GM19035 (cell line): ENCODE measurements at regions not wholly inside any gene's neighbourhood (a gene's known extent, or its start where the extent isn't known, plus 50 kb on each side); places are given as distances from the start of the nearest gene placed in this dataset.

Experiments
- ATAC-seq: cut with Tn5 transposase; IDR thresholded peaks from one replicate; pipeline ENCODE4 v1.9.1; 2021; ENCODE audit not compliant: unreplicated experiment

DNA sequence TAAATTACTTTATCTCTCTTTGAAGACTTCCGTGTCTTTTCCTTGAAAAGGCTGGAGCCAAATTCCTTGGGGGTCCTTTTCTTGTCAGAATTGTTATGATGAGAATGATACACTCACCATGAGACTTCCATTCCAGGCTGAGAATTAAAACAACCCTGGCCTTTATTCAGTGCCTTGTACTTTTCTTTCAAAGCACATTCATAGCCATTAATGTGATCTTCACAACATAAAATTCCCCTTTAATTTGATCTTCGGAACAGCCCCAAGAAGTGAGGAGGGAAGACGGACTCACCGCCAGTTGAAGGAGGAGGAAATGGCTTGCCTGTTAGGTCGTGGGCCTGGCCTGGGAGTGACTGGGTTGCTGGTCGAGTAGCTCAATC lies 127.3 kb downstream of the DDX1 start:
- no peak for ATAC-seq

DNA sequence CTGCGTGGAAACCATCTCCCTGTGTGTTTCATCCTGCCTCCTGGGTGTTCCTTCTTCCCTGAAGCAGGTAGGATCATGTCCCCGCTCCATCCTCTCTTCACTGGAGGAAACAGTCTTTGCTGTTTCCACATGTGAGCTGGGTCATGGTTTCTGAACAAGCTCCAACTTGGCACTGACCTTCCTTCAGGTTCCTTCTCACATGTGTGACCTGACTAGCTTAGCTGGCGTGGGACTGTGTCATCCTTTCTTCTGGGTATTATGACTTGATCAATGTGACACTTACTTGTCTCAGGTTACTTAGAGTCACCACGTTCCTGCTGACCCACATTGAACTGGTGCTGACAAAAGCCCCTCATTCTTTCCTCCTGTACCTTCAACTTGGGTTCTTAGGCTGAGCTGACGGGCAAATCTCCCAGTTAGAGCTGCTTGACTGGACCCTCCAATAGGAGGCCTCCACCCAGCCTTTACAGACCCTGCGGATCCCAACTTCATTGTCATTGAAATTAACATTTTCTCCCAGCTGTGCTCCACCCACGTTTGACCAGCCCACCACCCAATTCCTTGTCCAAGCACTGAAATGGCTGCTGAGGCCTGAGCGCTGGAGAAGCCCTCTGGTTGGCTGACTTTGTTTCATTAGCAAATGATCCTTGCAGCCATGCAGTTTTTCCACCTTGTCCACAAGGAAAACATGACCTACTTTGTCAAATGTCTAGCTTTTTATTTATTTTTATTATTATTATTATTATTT lies 128.1 kb downstream of the DDX1 start:
- ATAC-seq = no peak

DNA sequence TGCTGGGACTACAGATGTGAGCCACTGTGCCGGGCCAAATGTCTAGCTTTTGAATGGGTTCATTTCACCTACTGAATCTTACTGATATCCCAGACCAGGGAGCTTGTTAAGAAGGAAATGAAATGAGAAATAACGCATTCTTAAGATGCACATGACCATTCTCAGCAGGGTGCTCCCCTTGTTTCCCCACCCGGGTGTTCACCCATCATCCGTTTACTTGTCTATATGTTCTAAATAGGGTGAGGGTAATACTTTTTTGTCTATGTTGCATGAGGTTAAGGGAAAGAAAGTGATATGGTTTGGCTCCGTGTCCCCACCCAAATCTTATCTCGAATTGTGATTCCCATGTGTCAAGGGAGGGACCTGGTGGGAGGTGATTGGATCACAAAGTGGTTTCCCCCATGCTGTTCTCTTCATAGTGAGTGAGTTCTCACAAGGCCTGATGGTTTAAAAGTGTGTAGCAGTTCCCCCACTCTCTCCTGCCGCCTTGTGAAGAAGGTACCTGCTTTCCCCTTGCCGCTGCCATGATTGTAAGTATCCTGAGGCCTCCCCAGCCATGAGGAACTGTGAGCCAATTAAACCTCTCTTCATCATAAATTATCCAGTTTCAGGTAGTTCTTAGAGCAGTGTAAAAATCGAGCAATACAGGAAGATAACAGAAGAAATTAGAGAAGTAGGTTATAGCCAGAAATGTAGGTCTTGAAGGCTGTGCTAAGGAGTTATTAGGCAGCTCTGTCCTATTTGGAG lies 129.1 kb downstream of the DDX1 start:
- no peak for ATAC-seq

DNA sequence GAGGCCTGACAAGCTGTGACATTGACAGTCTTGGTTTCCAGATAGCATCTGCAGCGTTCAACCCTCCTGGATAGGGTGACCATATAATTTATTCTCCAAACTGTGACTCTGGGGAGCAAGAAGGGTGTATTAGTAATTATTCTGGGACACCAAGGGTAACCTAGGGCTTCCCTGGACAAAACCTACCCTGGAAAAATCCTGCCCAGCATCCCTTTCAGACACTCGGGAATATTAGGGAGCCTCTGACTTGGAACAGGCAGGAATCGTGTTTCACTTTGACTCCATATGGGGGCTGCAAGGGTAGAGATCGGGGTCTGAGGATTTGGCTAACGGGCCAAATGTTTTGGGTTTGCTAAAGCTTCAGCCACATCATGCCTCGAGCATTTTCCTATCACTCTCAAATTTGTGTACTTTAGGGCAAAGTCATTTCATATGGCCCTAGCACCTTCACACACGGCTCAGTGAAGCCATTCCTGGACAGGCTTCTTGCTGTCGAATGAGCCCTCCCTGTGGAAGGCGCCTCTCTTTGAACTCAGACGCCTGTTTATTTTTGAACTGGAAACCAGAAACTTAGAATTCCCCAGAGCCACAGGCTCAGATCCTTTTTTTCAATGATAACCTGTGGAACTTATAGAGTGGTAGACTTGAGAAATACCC lies 129.9 kb downstream of the DDX1 start:
- ATAC-seq = no peak

DNA sequence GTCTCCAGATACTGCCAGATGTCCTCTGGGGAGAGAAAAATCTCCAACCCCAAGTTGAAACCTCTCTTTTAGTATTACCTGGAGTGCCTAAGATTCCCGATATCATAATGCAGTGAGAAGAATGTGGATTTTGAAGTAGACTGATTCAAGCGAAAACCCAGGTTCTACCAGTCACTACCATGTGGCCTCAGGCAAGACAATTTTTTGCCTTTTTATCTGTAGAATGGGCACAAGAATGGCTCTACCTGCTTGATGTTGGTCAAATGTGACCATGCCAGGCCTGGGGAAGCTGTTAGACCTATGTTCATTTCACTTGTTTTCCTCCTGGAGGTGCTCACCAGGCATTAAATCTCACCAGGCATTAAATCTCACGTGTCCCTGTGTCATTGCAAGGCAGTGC lies 131.3 kb downstream of the DDX1 start:
- ATAC-seq = no peak

DNA sequence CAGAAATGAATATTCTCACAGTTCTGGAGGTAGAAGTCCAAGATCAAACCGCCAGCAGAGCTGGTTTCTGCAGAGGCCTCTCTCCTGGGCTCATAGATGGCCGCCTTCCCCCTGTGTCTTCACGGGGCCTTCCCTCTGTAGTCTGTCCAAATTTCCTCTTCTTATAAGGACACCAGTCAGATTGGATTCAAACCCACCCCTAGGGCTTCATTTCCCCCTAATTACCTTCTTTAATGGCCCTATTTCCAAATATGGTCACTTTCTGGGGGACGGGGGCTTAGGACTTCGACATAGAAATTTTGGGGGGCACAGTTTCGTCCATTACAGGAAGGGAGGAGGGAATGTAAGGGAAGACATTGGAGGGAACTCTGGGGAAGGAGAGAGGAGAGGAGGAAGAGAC lies 132.6 kb downstream of the DDX1 start:
- ATAC-seq = no peak

DNA sequence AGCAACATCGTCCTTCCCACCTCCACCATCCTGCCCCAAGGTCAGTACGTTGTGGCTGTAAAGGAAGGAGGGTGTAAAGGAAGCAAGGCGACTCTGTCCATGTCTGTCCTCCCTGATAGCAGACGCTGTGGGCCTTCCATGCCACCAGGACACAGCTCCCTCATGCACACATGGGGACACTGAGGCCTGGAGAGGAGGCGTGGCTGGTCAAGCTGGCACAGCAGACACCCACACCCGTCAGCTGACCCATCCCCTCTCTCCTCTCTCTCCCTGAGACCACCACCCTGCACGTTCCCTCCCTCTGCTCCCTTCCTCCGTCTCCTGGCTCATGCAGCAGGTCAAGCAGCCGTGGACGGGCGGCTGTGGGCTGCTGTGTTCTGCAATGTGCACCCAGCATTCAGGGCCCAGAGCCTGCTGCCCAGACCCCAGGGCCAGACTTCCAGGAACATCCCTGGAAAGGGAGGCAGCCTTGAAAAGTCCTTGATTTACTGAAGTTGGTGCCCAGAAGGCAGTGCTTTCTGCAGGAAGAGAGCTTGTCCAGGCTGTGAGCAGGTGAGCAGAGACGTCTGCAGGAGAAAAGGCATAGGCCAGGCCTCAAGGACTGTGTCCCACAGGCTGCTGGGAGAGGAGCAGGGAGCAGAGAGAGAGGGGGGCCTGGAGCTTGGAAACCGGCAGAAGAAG lies 133.6 kb downstream of the DDX1 start:
- ATAC-seq = no peak

DNA sequence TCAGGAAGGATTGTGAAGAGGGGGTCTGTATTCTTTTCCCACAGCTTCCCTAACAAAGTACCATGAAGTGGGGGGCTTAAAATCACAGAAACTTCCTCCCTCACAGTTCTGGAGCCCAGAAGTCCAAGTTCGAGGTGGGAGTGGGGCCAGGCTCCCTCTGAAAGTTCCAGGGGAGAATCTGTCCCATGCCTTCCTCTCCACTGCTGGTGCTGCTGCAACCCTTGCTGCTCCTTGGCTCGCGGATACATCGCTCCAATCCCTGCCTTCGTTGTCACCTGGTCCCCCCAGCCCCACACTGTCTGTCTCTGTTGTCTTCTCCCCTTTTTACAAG lies 134.1 kb downstream of the DDX1 start:
- no peak for ATAC-seq

DNA sequence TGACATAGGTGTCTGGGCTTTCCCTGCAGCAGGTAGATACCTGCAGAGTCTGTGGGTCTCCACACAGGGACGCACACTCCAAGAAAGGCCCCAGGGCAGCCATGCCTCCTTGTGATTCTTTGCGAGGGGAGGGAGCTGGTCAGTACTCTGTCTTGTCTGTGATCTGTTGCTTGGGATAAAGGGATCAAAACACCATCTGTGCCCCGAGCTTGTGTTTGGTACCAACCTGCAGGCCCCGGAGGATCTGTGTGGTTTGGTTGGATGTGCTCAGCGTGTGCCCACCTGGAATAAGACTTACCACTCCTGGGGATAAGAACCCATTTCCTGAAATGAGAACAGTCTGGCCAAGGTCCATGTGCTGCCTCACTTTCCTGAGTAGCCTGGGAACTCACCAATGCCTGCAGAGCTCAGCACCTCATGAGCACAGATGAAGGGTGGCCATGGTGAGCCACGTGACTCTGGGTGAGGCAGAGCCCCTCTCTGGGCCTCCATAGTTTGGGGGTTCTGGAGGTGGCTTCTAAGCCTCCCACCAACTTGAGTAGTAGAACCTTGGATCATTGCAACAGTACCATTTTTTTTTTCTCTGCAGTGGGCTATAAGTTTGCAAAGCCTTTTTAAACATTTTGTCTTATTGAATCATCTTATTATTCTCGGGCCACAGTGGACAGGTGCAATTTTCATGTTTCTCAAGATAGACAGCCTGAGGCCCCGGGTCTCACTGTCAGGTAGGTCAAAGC lies 134.8 kb downstream of the DDX1 start:
- no peak for ATAC-seq

DNA sequence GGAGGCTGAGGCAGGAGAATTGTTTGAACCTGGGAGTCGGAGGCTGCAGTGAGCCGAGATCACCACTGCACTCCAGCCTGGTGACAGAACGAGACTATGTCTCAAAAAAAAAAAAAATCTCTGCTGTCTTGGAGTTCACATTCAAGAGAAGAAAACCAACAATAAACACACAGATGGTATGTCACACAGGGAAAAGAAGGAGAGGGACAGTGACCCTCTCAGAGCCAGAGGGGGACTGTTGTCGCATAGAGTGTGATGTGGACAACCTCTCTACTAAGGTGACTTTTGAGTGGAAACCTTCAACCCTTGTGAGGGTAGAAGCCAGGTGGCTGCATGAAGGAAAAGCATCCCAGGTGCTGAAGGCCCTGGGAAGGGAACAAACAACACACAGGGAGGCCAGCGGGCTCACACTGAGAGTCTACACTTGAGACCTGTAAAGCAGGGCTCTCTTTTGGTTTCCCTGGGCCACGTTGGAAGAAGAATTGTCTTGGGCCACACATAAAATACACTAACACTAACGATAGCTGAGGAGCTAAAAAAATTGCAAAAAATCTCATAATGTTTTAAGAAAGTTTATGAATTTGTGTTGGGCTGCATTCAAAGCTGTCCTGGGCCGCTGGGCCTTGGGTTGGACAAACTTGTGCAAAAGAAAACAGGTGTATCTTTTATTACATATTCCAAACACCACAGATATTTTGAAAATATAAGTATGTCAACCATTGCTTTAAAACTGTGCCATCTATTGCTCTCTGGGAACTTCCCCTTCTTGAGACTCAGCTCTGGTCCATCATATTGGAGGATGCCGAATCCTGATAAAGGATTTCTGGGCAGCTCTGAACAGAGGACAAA lies 136.0 kb downstream of the DDX1 start:
- ATAC-seq = no peak

DNA sequence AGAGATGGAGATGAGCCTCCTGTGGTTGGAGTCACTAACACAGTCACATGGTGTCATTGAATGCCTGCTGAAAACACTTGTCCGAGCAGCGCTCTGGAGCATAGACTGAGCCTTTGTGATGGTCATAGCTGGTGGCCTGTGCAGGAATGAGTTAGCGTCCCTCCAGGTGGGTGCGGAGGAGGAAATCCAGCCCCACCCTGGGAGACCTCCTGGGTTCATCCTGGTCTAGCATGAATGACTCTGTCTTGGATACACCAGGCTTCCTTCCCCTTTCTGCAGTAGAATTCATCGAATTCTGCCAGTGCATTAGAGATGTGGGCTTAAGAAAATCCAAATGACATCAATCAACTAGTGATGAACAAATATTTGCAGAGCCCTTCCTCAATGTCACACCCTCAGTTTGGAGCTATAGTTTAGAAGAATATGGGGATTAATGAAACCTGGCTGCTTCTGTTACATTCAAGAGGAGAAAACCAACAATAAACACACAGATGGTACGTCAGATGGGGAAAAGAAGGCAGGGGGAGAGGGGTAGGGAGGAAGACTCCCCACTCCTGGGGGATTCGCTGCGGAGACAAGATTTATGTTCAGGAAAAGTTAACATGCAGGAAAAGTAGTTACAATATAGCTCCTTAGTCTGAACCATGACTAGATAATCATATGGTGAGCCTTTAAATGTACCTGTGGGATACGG lies 136.7 kb downstream of the DDX1 start:
- no peak for ATAC-seq

DNA sequence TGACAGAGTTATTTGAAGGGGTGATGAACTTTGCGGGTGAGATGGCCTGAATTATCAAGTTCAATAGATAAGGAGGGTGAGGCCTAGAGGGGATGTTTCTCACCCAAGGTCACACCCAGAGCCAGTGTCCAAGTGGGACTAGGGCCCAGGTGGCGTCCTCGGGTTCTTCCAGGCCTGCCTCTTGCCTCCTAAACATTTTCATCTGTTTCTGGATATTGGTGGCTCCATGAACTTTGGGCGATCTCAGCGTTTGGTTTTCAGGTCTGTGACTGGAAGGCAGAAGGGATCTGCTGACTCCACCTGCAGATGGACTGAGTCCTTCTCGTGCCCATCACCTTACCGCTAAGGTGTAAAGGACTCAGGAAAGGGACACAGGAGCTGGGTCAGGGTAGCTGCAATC lies 137.3 kb downstream of the DDX1 start:
- ATAC-seq = no peak

DNA sequence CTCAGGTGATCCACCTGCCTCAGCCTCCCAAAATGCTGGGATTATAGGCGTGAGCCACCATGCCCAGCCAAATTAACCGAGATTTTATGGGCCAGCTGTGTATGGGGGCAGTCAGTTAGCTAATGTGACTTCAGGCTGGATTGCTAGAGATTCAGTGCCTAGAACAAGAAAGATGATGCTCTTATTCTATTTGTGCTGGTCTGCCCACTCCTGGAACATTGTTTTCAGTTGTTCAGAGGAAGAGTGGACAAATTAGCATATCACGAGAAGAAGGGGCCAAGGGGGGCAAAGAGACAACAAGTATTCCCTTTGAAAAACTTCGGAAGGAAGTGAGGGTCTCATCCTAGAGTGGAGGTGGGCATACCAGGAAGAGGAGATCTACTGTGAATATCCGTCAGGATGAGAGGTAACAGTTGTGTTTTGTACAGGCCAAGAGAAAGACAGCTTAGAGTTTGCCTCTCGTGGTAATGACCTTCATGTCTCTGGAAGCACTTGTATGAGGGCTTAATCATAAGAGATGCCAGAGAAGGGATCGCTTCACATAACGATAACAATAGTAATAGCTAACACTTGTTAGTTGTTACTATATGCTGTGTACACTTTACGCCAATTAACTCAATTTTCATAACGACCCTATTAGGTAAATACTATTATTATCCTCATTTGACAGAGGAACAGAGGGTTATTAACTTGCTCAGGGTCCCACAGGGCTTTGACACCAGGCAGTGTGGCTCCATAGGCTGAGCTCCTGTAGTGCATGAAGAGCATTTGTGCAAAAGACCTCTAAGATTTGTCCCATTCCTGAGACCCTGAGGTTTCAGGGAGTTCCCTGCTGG lies 138.3 kb downstream of the DDX1 start:
- ATAC-seq = peak; percentile 4

DNA sequence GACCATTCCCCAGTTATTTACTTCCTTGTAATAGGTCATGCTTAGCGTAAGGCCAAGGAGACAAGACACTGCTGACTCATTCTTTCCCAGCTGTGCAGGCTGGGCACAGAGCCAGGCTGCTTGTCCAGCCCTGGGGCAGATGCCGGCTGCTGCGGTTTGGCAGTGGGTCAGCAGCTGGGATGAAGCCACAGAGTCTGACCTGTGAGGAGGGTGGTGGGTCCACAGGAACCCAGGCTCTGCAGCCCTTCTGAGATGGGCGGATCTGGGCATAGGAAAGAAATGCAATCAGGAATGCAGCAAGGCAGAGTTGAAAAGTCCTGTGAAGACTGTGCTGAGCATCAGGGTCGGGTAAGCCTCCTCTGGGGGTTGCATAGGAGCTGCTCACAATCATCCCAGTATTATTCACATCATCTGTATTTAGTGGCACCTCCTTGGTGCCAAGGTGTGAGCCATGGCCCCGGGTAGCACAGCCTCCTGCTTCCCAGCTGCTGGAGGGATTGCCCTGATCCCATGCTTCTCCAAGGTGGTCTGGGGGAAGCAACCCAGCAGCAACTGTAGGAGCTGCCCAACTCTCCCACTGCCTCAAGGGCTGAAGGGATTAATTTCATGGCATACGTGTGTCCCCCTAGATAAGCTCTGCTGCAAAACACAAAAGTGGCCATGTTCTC lies 139.0 kb downstream of the DDX1 start:
- ATAC-seq = peak; percentile 46

DNA sequence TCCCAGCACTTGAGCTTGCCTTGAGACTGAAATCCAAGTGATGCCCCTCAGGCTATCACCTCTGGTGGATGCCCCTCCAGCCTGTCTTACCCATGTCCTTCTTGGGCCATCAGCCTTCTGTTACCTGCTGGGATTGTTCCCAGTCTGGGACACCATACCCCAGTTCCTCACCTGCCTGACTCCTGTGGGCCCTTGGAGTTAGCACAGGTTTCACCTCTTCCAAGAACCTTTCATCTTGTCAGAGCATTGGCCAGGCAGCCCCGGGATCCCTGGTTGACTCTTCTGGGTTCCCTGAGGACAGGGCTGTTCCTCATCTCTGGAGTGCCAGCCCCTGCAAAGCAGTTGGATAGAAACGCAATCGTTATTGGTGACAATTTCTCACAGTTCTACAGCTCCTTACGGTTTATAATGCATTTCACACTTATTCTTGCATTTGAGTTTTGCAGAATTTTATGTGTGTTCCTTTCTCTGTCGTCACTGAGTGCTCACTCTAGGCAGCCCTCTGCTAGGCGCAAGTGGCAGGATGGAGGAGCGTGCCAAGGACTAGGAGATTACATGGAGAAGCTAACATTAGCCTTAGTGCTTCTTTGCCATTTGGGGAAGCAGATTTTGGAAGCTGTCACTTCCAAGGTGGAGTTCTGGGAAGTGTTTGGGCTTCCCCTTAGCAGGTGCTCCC lies 139.7 kb downstream of the DDX1 start:
- ATAC-seq = no peak

DNA sequence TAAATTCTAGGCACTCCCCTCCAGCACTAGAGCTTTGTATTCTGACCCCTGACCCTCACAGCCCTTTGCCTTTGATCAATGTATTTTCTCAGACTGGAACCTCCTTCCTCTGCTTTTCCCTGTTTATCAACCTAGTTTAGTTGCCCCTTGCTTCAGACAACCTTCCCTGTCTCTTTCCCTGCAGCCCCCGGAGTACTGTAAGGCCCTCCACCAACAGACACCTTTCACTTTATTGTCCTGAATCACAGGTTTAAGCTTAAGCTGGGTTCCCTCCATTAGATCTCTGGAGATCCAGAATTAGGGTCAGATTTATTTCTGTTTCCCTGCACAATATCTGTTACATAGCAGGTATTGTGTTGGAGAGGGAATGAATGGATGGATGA lies 140.2 kb downstream of the DDX1 start:
- ATAC-seq = peak; percentile 14

DNA sequence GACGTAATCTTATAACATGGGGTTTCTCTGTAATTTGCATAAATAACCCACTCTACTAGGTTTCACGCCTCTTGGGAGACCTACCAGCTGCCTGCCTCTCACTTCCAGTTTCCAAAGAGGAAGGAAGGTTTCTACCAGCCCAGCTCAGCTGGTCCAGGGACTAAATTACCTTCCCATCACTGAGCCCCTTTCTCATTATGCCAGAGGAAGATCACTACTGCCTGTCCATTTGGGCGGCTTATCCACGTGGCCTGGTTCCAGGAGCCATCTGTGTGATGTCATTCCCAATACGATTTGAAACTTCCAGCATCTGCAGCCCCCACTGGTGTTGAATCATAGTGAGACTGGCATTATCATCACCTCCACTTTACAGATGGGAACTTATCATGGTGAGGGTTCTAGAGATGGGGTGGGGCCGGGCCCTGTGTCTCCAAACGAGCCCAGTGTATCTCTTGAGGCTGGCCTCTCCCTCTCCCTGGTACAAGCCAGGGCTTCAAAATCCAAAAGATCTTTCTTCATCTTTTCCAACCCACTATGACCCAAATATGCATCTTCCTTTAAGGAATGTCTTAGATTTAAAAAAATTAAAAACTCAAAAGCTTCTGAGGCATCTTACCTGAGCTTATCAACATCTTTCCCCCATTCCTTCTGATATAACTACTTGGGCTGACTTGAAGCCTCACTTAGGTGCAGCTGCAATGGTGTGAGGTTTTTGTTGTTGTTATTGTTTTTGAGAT lies 140.8 kb downstream of the DDX1 start:
- ATAC-seq = peak; percentile 96
